ENCODE measurements at regions not wholly inside any gene's neighbourhood (a gene's known extent, or its start where the extent isn't known, plus 50 kb on each side); places are given as distances from the start of the nearest gene placed in this dataset.

DNA sequence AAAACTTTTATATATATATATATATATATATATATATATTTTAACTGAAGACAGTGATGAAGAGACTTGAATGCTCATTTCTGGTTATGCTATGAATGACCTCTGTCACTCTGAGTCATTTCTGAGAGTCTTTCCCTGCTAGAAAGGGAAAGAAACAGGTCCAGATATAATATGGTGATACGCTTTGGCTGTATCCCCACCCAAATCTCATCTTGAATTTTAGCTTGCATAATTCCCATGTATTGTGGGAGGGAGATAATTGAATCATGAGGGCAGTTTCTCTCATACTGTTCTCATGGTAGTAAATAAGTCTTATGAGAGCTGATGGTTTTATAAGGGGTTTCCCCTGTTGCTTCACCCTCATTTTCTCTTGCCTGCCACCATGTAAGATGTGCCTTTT, 254.1 kb upstream of the IGFBP7 start:
- Histone ChIP-seq H3K79me2 (ENCODE audit: insufficient read depth, low read length) (no peaks in the 10 kb centered on the region), H4K20me1 (ENCODE audit: insufficient read depth, low read length) (no peaks in the 10 kb centered on the region), H3K4me2 (ENCODE audit: low read depth, low read length) (no peak overlapping the region), H3K27ac (ENCODE audit: extremely low read length, insufficient read depth, low read length) (no peak overlapping the region), H3K4me1 (ENCODE audit: insufficient read depth, low read length) (no peaks in the 10 kb centered on the region), H2AFZ (ENCODE audit: low read length) (no peak overlapping the region), H3K27me3 (ENCODE audit: control insufficient read depth in 1 of 2, insufficient read depth in 2 of 2, low read length in 2 of 2) (no peaks in the 10 kb centered on the region), H3K36me3 (replicated peaks in 1 of 2; ENCODE audit: control insufficient read depth in 1 of 2, insufficient read depth in 2 of 2, low read length in 2 of 2) (no peaks in the 10 kb centered on the region), H3K9me3 (ENCODE audit: low read length) (no peaks in the 10 kb centered on the region), H3K4me3 (replicated peaks in 1 of 3; ENCODE audit: insufficient read depth in 1 of 3, low read depth in 2 of 3, low read length in 3 of 3) (no peak overlapping the region), H3K9ac (ENCODE audit: insufficient read depth, low read depth, low read length) (no peak overlapping the region)
- ATAC-seq (no peak), DNase-seq (ENCODE audit: low spot score) (no peak), FAIRE-seq (no peak)
- in situ Hi-C loops (cut with HindIII; ENCODE audit: extremely low pct_ligation_motif_present, low pct_unique_long_range_greater_than_20kb) = no loop called here
- BruUV-seq (replicated peaks) = no TSS peak
- ChIA-PET POLR2A (no interaction called here), CTCF (ENCODE audit: low intra/inter-chr PET ratio, low total read pairs) (no interaction called here)
- 17% methylated on average over 1 of the region's 1 CpG for WGBS (ENCODE audit: low lambda C conversion rate)
- intact Hi-C loops (cut with micrococcal nuclease; ENCODE audit: unreplicated experiment) = no loop called here
- TF ChIP-seq ATF3 (CRISPR knock-in tag; IDR thresholded peaks at IDR 0.05) (no peak), MZF1 (CRISPR knock-in tag; IDR thresholded peaks at IDR 0.05; ENCODE audit: borderline replicate concordance) (no peak), HNRNPUL1 (IDR thresholded peaks at IDR 0.05; ENCODE audit: low read depth, low read length) (no peak), THAP8 (CRISPR knock-in tag; IDR thresholded peaks at IDR 0.05; ENCODE audit: borderline replicate concordance) (no peak), SRSF1 (optimal IDR thresholded peaks at IDR 0.05; ENCODE audit: low read depth, low read length) (no peak), HES4 (CRISPR knock-in tag; IDR thresholded peaks at IDR 0.05; ENCODE audit: borderline replicate concordance) (no peak), ZNF781 (CRISPR knock-in tag; IDR thresholded peaks at IDR 0.05; ENCODE audit: borderline replicate concordance, not compliant biosample characterization) (no peak), NAIF1 (CRISPR knock-in tag; IDR thresholded peaks at IDR 0.05; ENCODE audit: borderline replicate concordance) (no peak), ZSCAN12 (CRISPR knock-in tag; IDR thresholded peaks at IDR 0.05) (no peak), REXO4 (CRISPR knock-in tag; IDR thresholded peaks at IDR 0.05; ENCODE audit: borderline replicate concordance) (no peak), ZIK1 (CRISPR knock-in tag; IDR thresholded peaks at IDR 0.05; ENCODE audit: borderline replicate concordance, low read depth) (no peak), ZNF282 (IDR thresholded peaks at IDR 0.05; ENCODE audit: partially characterized antibody) (no peak), TERF1 (CRISPR knock-in tag; IDR thresholded peaks at IDR 0.05) (no peak), CENPBD1 (CRISPR knock-in tag; IDR thresholded peaks at IDR 0.05; ENCODE audit: borderline replicate concordance, low read depth) (no peak), MLLT10 (CRISPR knock-in tag; IDR thresholded peaks at IDR 0.05) (no peak), ZFP90 (CRISPR knock-in tag; IDR thresholded peaks at IDR 0.05; ENCODE audit: borderline replicate concordance) (no peak)

All from HepG2 (cell line).